ENCODE measurements at regions not wholly inside any gene's neighbourhood (a gene's known extent, or its start where the extent isn't known, plus 50 kb on each side); places are given as distances from the start of the nearest gene placed in this dataset.
A peak's percentile ranks its signal among the peaks of the same experiment; 100 is the strongest.

GRCh38 chr7:25371972-25372371 lies 143.7 kb upstream of the NPVF start:
- WGBS, 2 donors: 92 to 95% methylated on average over 2 of the region's 2 CpGs
- no peaks in the 10 kb centered on the region for H3K36me3 ChIP-seq (ENCODE audit: control insufficient read depth in 2 of 2, insufficient read depth in 2 of 2, low read length in 1 of 2)

GRCh38 chr7:25375805-25376600 lies 147.7 kb upstream of the NPVF start:
- H3K36me3 ChIP-seq (ENCODE audit: control insufficient read depth in 2 of 2, insufficient read depth in 2 of 2, low read length in 1 of 2): no peaks in the 10 kb centered on the region
- no peak overlapping the region for H3K27ac ChIP-seq (ENCODE audit: low read depth in 2 of 2, low read length in 1 of 2)
- no peaks in the 10 kb centered on the region for H3K9me3 ChIP-seq (ENCODE audit: control insufficient read depth in 2 of 2, insufficient read depth in 1 of 2, low read depth in 1 of 2, low read length in 1 of 2)
- H3K4me3 ChIP-seq (ENCODE audit: low read depth in 1 of 2, low read length in 2 of 2): no peak overlapping the region
- 22 to 23% methylated on average over 3 of the region's 3 CpGs for WGBS, 2 donors
- no peaks in the 10 kb centered on the region for H3K4me1 ChIP-seq (ENCODE audit: control insufficient read depth in 2 of 2, insufficient read depth in 2 of 2, low read length in 1 of 2)
- no peaks in the 10 kb centered on the region for H3K27me3 ChIP-seq (ENCODE audit: control insufficient read depth in 1 of 2, insufficient read depth in 2 of 2, low read length in 2 of 2)

More at GRCh38 chr7:25371972-25372371, 143.7 kb upstream of the NPVF start:
- Histone ChIP-seq H3K9me3 (ENCODE audit: control insufficient read depth in 2 of 2, insufficient read depth in 1 of 2, low read depth in 1 of 2, low read length in 1 of 2) (no peaks in the 10 kb centered on the region), H3K4me1 (ENCODE audit: control insufficient read depth in 2 of 2, insufficient read depth in 2 of 2, low read length in 1 of 2) (no peaks in the 10 kb centered on the region), H3K27me3 (ENCODE audit: control insufficient read depth in 1 of 2, insufficient read depth in 2 of 2, low read length in 2 of 2) (no peaks in the 10 kb centered on the region), H3K27ac (ENCODE audit: low read depth in 2 of 2, low read length in 1 of 2) (no peak overlapping the region), H3K4me3 (ENCODE audit: low read depth in 1 of 2, low read length in 2 of 2) (no peak overlapping the region)

GRCh38 chr7:25379351-25380300 lies 151.3 kb upstream of the NPVF start:
- Histone ChIP-seq H3K27me3 (ENCODE audit: control insufficient read depth in 1 of 2, insufficient read depth in 2 of 2, low read length in 2 of 2) (no peaks in the 10 kb centered on the region), H3K4me3 (ENCODE audit: low read depth in 1 of 2, low read length in 2 of 2) (no peak overlapping the region), H3K27ac (ENCODE audit: low read depth in 2 of 2, low read length in 1 of 2) (no peak overlapping the region), H3K36me3 (ENCODE audit: control insufficient read depth in 2 of 2, insufficient read depth in 2 of 2, low read length in 1 of 2) (no peaks in the 10 kb centered on the region), H3K4me1 (ENCODE audit: control insufficient read depth in 2 of 2, insufficient read depth in 2 of 2, low read length in 1 of 2) (peaks cover 0 to 7% of the 10 kb centered on the region in 2 donors), H3K9me3 (ENCODE audit: control insufficient read depth in 2 of 2, insufficient read depth in 1 of 2, low read depth in 1 of 2, low read length in 1 of 2) (no peaks in the 10 kb centered on the region)
- 75 to 86% methylated on average over 5 of the region's 5 CpGs for WGBS, 2 donors

GRCh38 chr7:25381818-25382589 lies 153.7 kb upstream of the NPVF start:
- Histone ChIP-seq H3K4me1 (ENCODE audit: control insufficient read depth in 2 of 2, insufficient read depth in 2 of 2, low read length in 1 of 2) (peaks cover 0 to 16% of the 10 kb centered on the region in 2 donors), H3K27ac (ENCODE audit: low read depth in 2 of 2, low read length in 1 of 2) (no peak overlapping the region), H3K4me3 (ENCODE audit: low read depth in 1 of 2, low read length in 2 of 2) (no peak overlapping the region), H3K36me3 (ENCODE audit: control insufficient read depth in 2 of 2, insufficient read depth in 2 of 2, low read length in 1 of 2) (no peaks in the 10 kb centered on the region), H3K27me3 (ENCODE audit: control insufficient read depth in 1 of 2, insufficient read depth in 2 of 2, low read length in 2 of 2) (no peaks in the 10 kb centered on the region), H3K9me3 (ENCODE audit: control insufficient read depth in 2 of 2, insufficient read depth in 1 of 2, low read depth in 1 of 2, low read length in 1 of 2) (no peaks in the 10 kb centered on the region)
- 41 to 53% methylated on average over 4 of the region's 4 CpGs for WGBS, 2 donors

DNA sequence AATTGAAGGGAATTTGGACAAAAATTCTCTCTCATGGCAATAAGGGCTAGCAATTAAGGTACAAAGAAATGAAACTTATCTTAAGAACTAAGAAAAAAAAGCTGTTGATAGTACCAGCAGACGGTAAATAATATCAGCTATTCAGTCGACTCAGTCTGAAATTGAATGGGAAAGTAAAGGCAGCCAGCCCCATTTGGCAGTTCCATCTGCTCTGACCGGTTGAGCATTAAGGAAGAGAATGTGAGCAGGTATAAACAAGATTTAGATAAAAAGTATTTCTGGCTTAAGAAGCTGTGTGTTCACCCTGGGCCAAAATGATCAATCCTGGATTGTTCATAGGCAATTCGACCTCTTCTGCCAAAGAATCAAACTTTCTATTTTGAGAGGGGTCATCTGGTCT lies 154.6 kb upstream of the NPVF start:
- no peak overlapping the region for H3K27ac ChIP-seq (ENCODE audit: low read depth in 2 of 2, low read length in 1 of 2)
- 48 to 56% methylated on average over 4 of the region's 4 CpGs for WGBS, 2 donors

DNA sequence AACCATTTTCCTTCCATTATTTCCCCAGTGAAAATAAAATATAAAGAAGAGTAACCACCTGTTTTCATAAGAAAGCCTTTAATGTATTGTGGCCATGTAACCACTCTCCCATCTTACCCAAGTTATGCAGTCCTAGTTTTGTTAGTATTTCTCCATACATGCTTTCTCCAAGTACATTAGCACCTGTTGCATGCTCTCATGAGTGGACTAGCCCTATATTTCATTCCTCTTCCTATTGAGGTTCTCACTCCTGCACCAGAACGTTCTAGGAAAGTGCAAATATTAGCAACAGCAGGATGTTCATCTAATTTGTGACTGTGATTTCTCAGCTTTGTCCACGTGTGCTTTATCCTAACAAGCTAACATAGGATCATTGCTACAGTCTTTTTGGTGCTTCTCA lies 155.1 kb upstream of the NPVF start:
- 50 to 67% methylated on average over 2 of the region's 2 CpGs for WGBS, 2 donors
- Histone ChIP-seq H3K4me3 (ENCODE audit: low read depth in 1 of 2, low read length in 2 of 2) (no peak overlapping the region), H3K27me3 (ENCODE audit: control insufficient read depth in 1 of 2, insufficient read depth in 2 of 2, low read length in 2 of 2) (no peaks in the 10 kb centered on the region), H3K4me1 (ENCODE audit: control insufficient read depth in 2 of 2, insufficient read depth in 2 of 2, low read length in 1 of 2) (peaks cover 0 to 16% of the 10 kb centered on the region in 2 donors), H3K9me3 (ENCODE audit: control insufficient read depth in 2 of 2, insufficient read depth in 1 of 2, low read depth in 1 of 2, low read length in 1 of 2) (no peaks in the 10 kb centered on the region), H3K36me3 (ENCODE audit: control insufficient read depth in 2 of 2, insufficient read depth in 2 of 2, low read length in 1 of 2) (no peaks in the 10 kb centered on the region), H3K27ac (ENCODE audit: low read depth in 2 of 2, low read length in 1 of 2) (no peak overlapping the region)

More for the DNA sequence above, 154.6 kb upstream of the NPVF start:
- Histone ChIP-seq H3K9me3 (ENCODE audit: control insufficient read depth in 2 of 2, insufficient read depth in 1 of 2, low read depth in 1 of 2, low read length in 1 of 2) (no peaks in the 10 kb centered on the region), H3K27me3 (ENCODE audit: control insufficient read depth in 1 of 2, insufficient read depth in 2 of 2, low read length in 2 of 2) (no peaks in the 10 kb centered on the region), H3K36me3 (ENCODE audit: control insufficient read depth in 2 of 2, insufficient read depth in 2 of 2, low read length in 1 of 2) (no peaks in the 10 kb centered on the region), H3K4me3 (ENCODE audit: low read depth in 1 of 2, low read length in 2 of 2) (no peak overlapping the region), H3K4me1 (ENCODE audit: control insufficient read depth in 2 of 2, insufficient read depth in 2 of 2, low read length in 1 of 2) (peaks cover 0 to 16% of the 10 kb centered on the region in 2 donors)

- Histone ChIP-seq H3K4me3 (ENCODE audit: low read depth in 1 of 2, low read length in 2 of 2) (no peak overlapping the region), H3K36me3 (ENCODE audit: control insufficient read depth in 2 of 2, insufficient read depth in 2 of 2, low read length in 1 of 2) (no peaks in the 10 kb centered on the region), H3K27ac (ENCODE audit: low read depth in 2 of 2, low read length in 1 of 2) (no peak overlapping the region), H3K27me3 (ENCODE audit: control insufficient read depth in 1 of 2, insufficient read depth in 2 of 2, low read length in 2 of 2) (no peaks in the 10 kb centered on the region), H3K4me1 (ENCODE audit: control insufficient read depth in 2 of 2, insufficient read depth in 2 of 2, low read length in 1 of 2) (peaks cover 0 to 16% of the 10 kb centered on the region in 2 donors), H3K9me3 (ENCODE audit: control insufficient read depth in 2 of 2, insufficient read depth in 1 of 2, low read depth in 1 of 2, low read length in 1 of 2) (no peaks in the 10 kb centered on the region)
- 38 to 64% methylated on average over 7 of the region's 7 CpGs for WGBS, 2 donors
These were observed 156.7 kb upstream of the NPVF start for GRCh38 chr7:25384788-25385505.

GRCh38 chr7:25385506-25386136 lies 157.3 kb upstream of the NPVF start:
- 39 to 57% methylated on average over 10 of the region's 10 CpGs for WGBS, 2 donors
- Histone ChIP-seq H3K4me1 (ENCODE audit: control insufficient read depth in 2 of 2, insufficient read depth in 2 of 2, low read length in 1 of 2) (peaks cover 0 to 16% of the 10 kb centered on the region in 2 donors), H3K27ac (ENCODE audit: low read depth in 2 of 2, low read length in 1 of 2) (peak overlapping the region; percentile 40 to 55), H3K9me3 (ENCODE audit: control insufficient read depth in 2 of 2, insufficient read depth in 1 of 2, low read depth in 1 of 2, low read length in 1 of 2) (no peaks in the 10 kb centered on the region), H3K36me3 (ENCODE audit: control insufficient read depth in 2 of 2, insufficient read depth in 2 of 2, low read length in 1 of 2) (no peaks in the 10 kb centered on the region), H3K27me3 (ENCODE audit: control insufficient read depth in 1 of 2, insufficient read depth in 2 of 2, low read length in 2 of 2) (no peaks in the 10 kb centered on the region), H3K4me3 (ENCODE audit: low read depth in 1 of 2, low read length in 2 of 2) (no peak overlapping the region)

Measured in esophagus (tissue), 2 donors.